ENCODE measurements at regions not wholly inside any gene's neighbourhood (a gene's known extent, or its start where the extent isn't known, plus 50 kb on each side); places are given as distances from the start of the nearest gene placed in this dataset.
A peak's percentile ranks its signal among the peaks of the same experiment; 100 is the strongest.

- H3K4me1 ChIP-seq (ENCODE audit: low read depth) = no peaks in the 10 kb centered on the region
- intact Hi-C loops (cut with DNase I, micrococcal nuclease) = no loop called here
- TF ChIP-seq CTCF (IDR thresholded peaks at IDR 0.05) = no peak
These were observed 944.9 kb upstream of the GYPC start for GRCh38 chr2:125711075-125711474.

GRCh38 chr2:125713533-125713932 lies 942.4 kb upstream of the GYPC start:
- no peak for TF ChIP-seq CTCF (IDR thresholded peaks at IDR 0.05)
- no peak for DNase-seq
- Histone ChIP-seq H3K4me1 (ENCODE audit: low read depth) (no peaks in the 10 kb centered on the region), H3K4me3 (no peak overlapping the region), H3K9me3 (no peaks in the 10 kb centered on the region), H3K36me3 (ENCODE audit: low read depth) (no peaks in the 10 kb centered on the region)
- intact Hi-C loops (cut with DNase I, micrococcal nuclease) = no loop called here
- peak; percentile 69 for ATAC-seq

More at GRCh38 chr2:125711075-125711474, 944.9 kb upstream of the GYPC start:
- Histone ChIP-seq H3K36me3 (ENCODE audit: low read depth) (no peaks in the 10 kb centered on the region), H3K4me3 (no peak overlapping the region), H3K9me3 (no peaks in the 10 kb centered on the region)
- no peak for ATAC-seq
- DNase-seq = no peak

GRCh38 chr2:125721072-125721721 lies 934.8 kb upstream of the GYPC start:
- no peaks in the 10 kb centered on the region for H3K4me1 ChIP-seq (ENCODE audit: low read depth)
- peak in 2 of 3 donors; percentile 18 to 39 for DNase-seq
- H3K4me3 ChIP-seq = no peak overlapping the region
- intact Hi-C loops (cut with DNase I, micrococcal nuclease) = no loop called here
- no peak for TF ChIP-seq CTCF (IDR thresholded peaks at IDR 0.05)
- peak; percentile 81 for ATAC-seq
- H3K36me3 ChIP-seq (ENCODE audit: low read depth) = no peaks in the 10 kb centered on the region
- no peaks in the 10 kb centered on the region for H3K9me3 ChIP-seq

- intact Hi-C loops (cut with DNase I, micrococcal nuclease) = no loop called here
- Histone ChIP-seq H3K9me3 (peaks cover 5% of the 10 kb centered on the region), H3K4me3 (no peak overlapping the region), H3K36me3 (ENCODE audit: low read depth) (no peaks in the 10 kb centered on the region), H3K4me1 (ENCODE audit: low read depth) (no peaks in the 10 kb centered on the region)
- DNase-seq (peak in 1 of 3 donors; percentile 42), ATAC-seq (peak; percentile 97)
- TF ChIP-seq CTCF (IDR thresholded peaks at IDR 0.05) = no peak
These were observed 925.0 kb upstream of the GYPC start for GRCh38 chr2:125730921-125731320.

GRCh38 chr2:125736306-125736705 lies 919.7 kb upstream of the GYPC start:
- ATAC-seq (peak; percentile 55), DNase-seq (no peak)
- peaks cover 9% of the 10 kb centered on the region for H3K9me3 ChIP-seq
- intact Hi-C loops (cut with DNase I, micrococcal nuclease) = no loop called here
- H3K4me3 ChIP-seq = no peak overlapping the region
- no peak for TF ChIP-seq CTCF (IDR thresholded peaks at IDR 0.05)
- H3K4me1 ChIP-seq (ENCODE audit: low read depth) = no peaks in the 10 kb centered on the region
- no peaks in the 10 kb centered on the region for H3K36me3 ChIP-seq (ENCODE audit: low read depth)

- Histone ChIP-seq H3K4me1 (ENCODE audit: low read depth) (no peaks in the 10 kb centered on the region), H3K36me3 (ENCODE audit: low read depth) (no peaks in the 10 kb centered on the region), H3K4me3 (no peak overlapping the region), H3K9me3 (no peaks in the 10 kb centered on the region)
- intact Hi-C loops (cut with DNase I, micrococcal nuclease) = no loop called here
- no peak for TF ChIP-seq CTCF (IDR thresholded peaks at IDR 0.05)
- DNase-seq (peak in 1 of 3 donors; percentile 78), ATAC-seq (peak; percentile 90)
These were observed 910.4 kb upstream of the GYPC start for GRCh38 chr2:125745514-125745913.

Data from mucosa of descending colon (tissue), 3 donors.